HG03469 (cell line): ENCODE measurements at regions not wholly inside any gene's neighbourhood (a gene's known extent, or its start where the extent isn't known, plus 50 kb on each side); places are given as distances from the start of the nearest gene placed in this dataset.

Source experiments
- ATAC-seq: cut with Tn5 transposase; IDR thresholded peaks from one replicate; pipeline ENCODE4 v1.9.1; 2021; ENCODE audit warnings: mild to moderate bottlenecking, moderate library complexity, moderate number of reproducible peaks; ENCODE audit not compliant: unreplicated experiment

DNA sequence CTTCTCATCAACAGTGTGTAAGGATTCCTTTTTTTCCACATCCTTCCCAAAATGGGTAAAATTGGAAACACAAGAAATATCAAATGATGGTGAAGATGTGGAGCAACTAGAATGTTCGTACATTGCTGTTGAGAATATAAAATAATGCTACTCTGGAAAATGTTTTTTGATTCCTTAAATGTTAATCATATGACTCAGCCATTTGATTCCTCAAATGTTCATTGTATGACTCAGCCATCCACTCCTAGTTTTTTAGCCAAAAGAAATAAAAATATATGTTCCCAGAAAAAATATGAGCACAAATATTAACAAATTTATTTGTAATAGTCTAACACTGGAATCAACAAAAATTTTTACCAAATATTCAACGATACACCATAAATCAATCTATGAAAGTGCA, 1108.6 kb downstream of the LRFN5 start:
- ATAC-seq, result no peak

DNA sequence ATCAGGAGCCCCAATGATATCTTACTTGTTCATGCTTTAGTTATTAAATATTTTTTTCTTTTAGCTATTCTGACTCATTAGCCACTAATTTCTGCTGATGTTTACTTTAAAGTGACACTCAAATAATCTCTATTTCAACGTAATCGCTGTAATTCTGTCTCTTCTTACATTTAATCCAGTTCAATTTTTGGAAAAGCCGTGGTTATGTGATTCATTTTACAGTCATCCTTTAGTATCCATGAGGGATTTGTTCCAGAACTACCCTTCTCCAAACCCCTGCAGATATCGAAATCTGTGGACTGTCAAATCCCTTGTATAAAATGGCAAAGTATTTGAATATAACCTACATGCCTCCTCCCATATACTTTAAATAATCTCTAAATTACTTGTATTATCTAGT, 1103.4 kb downstream of the LRFN5 start:
- ATAC-seq, result no peak

DNA sequence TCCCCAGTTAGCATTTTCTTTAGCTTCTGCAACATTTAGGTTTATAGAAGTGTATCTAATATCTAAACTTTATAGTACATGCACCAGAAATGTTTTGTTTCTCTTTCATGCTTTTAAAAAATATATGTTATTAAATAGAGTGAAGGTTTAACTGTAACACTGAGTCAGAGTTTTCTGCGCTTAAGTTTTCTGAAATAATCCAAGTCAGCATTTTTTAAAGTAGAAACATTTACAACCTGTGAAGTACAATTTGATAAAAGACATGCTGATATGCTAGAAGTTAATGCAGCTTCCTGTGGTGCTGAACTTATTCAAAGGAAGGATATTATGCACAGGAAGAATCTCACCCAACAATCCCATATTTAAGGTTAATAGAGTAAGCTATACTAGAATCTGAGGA, 1096.8 kb downstream of the LRFN5 start:
- ATAC-seq, result no peak

GRCh38 chr14:42687421-42687820, 1080.7 kb downstream of the LRFN5 start:
- no peak for ATAC-seq

DNA sequence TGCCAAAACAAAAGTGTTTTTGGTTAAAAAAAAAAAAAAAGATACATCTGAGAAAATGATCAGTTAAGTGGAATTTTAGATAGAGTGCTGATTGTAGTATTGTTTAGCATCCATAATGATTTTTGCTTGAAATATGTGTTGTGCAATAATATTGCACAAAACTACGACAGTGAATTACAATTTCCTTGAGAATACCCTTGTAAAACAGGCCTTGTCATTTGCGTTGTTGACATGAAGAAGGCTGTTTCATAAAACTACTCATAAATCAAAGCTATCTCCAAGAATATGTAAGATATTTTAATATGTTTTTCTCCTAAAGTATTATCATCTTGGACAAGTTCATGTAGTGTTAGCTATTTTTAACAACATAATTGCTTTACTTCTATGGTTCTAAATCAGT, 1077.0 kb downstream of the LRFN5 start:
- no peak for ATAC-seq

DNA sequence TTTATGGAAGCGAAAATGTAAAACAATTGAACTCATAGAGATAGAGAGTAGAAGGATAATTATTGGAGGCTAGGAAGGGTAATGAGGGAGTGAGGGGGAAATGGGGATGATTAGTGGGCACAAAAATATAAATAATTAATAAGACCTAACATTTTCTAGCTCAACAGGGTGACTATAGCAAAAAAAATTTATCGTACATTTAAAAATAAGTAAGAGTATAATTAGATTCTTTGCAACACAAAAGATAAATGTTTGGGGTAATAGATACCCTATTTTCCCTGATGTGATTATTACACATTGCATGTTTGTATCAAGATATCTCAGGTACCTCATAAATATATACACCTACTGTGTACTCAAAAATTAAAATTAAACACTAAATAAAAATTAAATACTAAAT, 1070.0 kb downstream of the LRFN5 start:
- ATAC-seq, result no peak

- ATAC-seq, result no peak
Observed at GRCh38 chr14:42673963-42674362, 1067.3 kb downstream of the LRFN5 start.

- ATAC-seq, result no peak
Observed at GRCh38 chr14:42671636-42672035, 1065.0 kb downstream of the LRFN5 start.

- no peak for ATAC-seq
Observed at GRCh38 chr14:42665083-42665482, 1058.4 kb downstream of the LRFN5 start.

DNA sequence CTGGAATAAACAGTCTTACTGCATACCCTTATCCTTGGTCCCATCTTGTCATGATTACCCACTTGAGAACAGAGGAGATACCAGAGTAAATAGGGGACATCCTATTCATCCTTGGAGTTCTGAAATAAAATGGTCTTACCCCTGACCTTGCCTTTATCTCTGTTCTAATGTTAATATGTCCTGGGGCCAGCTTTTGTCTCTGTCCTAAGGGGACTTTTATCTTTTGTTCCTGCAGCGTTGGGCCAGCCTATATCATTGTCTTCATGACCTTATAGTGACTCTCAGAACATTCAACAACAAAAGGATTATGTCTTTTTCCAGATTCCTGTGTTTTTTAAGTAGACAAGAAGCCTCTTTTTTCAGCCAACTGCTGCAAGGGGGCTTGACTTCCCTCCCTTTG, 1057.5 kb downstream of the LRFN5 start:
- no peak for ATAC-seq

GRCh38 chr14:42654707-42655106, 1048.0 kb downstream of the LRFN5 start:
- no peak for ATAC-seq

GRCh38 chr14:42642787-42643186, 1036.1 kb downstream of the LRFN5 start:
- no peak for ATAC-seq

DNA sequence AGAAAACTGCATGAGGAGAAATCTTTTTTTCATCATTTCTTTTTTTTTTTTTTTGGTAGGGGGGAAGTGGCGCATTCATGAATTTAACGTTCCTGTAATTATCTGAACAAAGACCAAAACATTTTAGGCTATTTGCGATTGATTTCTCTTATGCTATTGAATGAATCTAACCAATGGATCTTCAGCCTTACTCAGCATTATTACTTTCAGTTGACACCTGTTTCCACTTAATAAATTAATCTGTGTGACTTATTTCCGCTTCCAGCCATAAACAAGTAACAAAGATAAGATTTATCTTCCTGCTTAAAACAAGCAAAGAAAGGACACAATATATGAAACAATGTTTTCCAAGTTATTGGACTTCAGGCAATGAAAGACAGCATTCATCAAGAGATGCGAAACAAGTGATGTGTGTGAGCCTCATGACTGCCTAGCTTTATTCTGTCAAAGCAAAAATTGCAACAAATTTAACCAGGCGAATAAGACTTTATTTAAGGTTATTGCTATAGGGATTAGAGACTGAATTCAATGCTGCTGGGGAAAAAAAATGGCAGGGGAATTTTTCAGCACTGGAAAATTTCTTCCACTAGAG, 1026.9 kb downstream of the LRFN5 start:
- ATAC-seq, result no peak

DNA sequence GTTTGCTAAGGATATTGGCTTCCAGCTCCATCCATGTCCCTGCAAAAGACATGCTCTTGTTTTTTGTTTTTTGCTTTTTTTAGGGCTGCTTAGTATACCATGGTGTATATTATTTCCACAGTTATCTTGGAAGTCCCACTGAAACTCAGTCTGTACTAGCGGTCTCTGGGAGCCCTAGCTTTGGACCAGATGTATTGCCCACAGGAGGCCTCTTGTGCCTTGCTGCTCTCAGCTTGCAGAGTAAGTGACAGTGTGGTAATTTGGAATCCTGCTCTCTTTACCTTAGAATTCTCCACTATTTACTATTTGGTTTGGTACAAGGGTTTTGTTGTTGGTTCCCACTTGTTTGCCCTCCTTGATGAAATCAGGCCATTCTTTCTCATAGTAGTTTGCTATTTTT, 1022.9 kb downstream of the LRFN5 start:
- ATAC-seq, result no peak

DNA sequence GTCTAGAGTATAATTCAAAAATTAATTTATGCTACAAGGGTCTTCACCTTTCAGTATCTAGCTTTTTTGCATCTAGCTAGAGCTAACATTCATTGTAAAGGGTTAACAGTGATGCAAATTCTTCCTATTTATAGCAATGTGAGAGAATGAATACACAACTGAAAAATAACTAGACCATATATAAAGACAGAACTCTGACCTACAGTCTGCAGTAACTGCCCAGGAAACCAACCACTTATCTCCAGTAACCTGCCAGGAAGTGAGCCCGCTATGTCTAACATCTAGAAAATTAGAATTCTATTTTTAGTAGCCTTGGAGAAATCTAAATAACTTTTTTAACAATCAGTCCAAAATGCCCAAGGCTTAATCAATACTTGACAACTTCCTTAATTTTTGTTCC, 1021.9 kb downstream of the LRFN5 start:
- ATAC-seq, result no peak

GRCh38 chr14:42626986-42627385, 1020.3 kb downstream of the LRFN5 start:
- no peak for ATAC-seq

- ATAC-seq, result no peak
Observed at GRCh38 chr14:42624980-42625761, 1018.5 kb downstream of the LRFN5 start.

- ATAC-seq, result no peak
Observed at GRCh38 chr14:42617005-42617404, 1010.3 kb downstream of the LRFN5 start.

GRCh38 chr14:42606839-42607238, 1000.2 kb downstream of the LRFN5 start:
- no peak for ATAC-seq

DNA sequence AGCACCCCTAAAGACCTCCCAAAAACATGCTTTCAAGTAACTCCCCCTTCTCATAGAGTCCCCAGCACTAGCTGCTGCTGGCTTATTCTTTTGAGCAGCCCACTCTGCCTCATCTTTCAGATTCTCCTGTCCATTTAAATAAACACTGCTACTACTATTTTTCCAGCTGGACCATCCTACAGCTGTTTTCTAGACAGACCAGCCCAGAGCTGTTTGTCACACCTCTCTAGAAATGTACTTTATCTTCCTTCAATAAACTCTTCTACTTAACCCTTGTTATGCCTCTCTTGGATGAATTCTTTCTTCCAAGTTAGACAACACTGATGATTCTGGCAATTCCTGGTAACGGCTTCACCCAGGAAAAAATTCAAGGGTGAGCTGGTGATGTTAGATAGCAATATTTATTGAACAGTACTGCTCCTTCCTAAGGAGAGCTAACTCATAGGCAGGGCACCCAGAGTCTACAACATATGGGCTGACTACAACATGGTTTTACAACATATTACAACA, 995.7 kb downstream of the LRFN5 start:
- ATAC-seq, result no peak

DNA sequence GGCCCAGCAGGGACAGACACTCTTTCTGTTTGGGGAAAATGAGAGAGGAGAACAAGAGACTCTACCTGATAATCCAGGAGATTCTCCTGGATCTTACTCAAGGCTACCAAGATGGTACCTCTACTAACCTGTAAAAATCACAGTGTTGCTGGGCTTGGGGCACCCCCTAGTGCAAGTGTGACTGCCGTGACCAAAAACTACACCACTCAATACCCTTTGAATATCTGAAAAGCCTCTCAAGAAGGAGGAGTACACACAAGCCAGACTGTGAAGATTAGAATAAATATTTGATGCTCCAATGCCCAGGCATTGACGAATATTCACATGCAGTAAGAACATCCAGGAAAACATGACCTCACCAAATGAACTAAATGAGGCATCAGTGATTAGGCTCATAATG, 965.4 kb downstream of the LRFN5 start:
- no peak for ATAC-seq

DNA sequence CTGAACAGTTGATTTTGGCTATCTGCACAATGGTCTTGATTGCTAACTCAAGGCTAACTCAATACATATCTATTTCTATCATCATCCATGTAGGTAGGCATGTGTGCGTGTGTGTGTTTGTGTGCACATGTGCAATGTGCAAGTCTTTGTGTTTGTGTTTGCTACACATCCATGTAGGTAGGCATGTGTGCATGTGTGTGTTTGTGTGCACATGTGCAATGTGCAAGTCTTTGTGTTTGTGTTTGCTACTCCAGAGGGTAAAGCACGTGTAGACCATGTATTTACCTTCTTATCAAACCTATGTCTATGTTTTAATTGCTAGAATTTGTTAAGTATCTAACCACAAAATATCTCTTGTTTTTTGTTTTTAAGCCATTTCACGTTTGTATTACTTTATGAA, 962.6 kb downstream of the LRFN5 start:
- no peak for ATAC-seq

- ATAC-seq, result no peak
Observed at GRCh38 chr14:42565556-42565955, 958.9 kb downstream of the LRFN5 start.
